Fibroblast of the aortic adventitia (primary cell): ENCODE measurements at regions not wholly inside any gene's neighbourhood (a gene's known extent, or its start where the extent isn't known, plus 50 kb on each side); places are given as distances from the start of the nearest gene placed in this dataset.

ENCODE experiments used
- DNase-seq: peaks from one replicate; pipeline ENCODE4 v3.0.0-alpha.2; 2010; ENCODE audit warnings: low read depth
- H3K4me3 ChIP-seq: 2 replicates; pipeline ENCODE4 v1.5.1; 2011; ENCODE audit warnings: low read depth, mild to moderate bottlenecking, control low read depth, low read length, moderate library complexity
- CTCF ChIP-seq: IDR thresholded peaks from 2 replicates; pipeline ENCODE4 v1.5.1; 2011; ENCODE audit warnings: mild to moderate bottlenecking, low read length, control low read depth, inconsistent platforms; ENCODE audit not compliant: insufficient read depth

DNA sequence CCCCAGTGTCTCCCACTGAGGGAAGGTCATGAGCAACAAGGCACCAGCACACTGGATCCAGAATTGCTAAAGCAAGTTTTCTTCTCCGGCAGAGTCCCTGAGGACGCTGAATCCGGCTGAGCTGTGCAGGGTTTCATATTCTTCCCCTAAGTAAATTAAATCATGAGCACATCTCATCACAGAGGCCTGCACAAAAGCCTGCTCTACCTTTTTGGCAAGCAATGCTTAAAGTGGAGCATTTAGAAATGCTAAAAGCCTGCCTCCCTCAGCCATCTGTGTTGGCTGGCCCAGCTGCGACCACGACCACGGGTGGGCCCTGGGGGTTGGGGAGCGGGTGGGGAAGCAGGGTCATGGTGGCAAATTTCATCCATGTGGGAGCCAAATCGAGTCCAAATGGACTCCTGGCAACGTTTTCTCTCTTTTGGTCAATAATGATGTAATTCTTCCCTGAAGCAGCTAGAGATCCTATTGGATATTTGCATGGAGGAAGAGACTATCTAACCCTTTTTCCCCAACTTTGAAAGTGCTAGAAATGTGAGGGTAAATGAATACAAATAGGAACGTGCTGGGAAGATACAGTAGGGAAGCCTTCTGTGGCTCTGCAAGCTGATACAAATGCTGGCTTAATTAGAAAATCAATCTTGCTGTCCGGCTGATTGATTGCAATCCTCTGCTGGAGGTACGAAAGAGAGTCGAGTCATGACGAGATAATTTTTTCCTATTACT lies 532.8 kb upstream of the TBL1XR1 start:
- no peak overlapping the region for H3K4me3 ChIP-seq
- DNase-seq = peak; percentile 59
- TF ChIP-seq CTCF = no peak

GRCh38 chr3:177730814-177731213 lies 533.5 kb upstream of the TBL1XR1 start:
- DNase-seq = no peak
- H3K4me3 ChIP-seq = no peak overlapping the region
- no peak for TF ChIP-seq CTCF

- no peak for TF ChIP-seq CTCF
- peak; percentile 88 for DNase-seq
- no peak overlapping the region for H3K4me3 ChIP-seq
These were observed 534.5 kb upstream of the TBL1XR1 start for GRCh38 chr3:177731644-177732268.

GRCh38 chr3:177733233-177733632 lies 536.0 kb upstream of the TBL1XR1 start:
- DNase-seq = peak; percentile 21
- no peak overlapping the region for H3K4me3 ChIP-seq
- TF ChIP-seq CTCF = no peak

- H3K4me3 ChIP-seq = no peak overlapping the region
- no peak for TF ChIP-seq CTCF
- no peak for DNase-seq
These were observed 536.7 kb upstream of the TBL1XR1 start for GRCh38 chr3:177733936-177734335.

GRCh38 chr3:177735431-177735830 lies 538.1 kb upstream of the TBL1XR1 start:
- no peak overlapping the region for H3K4me3 ChIP-seq
- DNase-seq = no peak
- no peak for TF ChIP-seq CTCF
